Stimulated activated CD8-positive, alpha-beta memory T cell treated with anti-CD3 and anti-CD28 coated beads, Interleukin-2, amount 100 ng/mL, for 48 hours (primary cell): ENCODE measurements at regions not wholly inside any gene's neighbourhood (a gene's known extent, or its start where the extent isn't known, plus 50 kb on each side); places are given as distances from the start of the nearest gene placed in this dataset.

ENCODE experiments used
- DNase-seq, 2 donors: peaks; one replicate each; pipeline ENCODE4 v3.0.0-alpha.2; 2020; ENCODE audit warnings: low read depth in 2 of 2

DNA sequence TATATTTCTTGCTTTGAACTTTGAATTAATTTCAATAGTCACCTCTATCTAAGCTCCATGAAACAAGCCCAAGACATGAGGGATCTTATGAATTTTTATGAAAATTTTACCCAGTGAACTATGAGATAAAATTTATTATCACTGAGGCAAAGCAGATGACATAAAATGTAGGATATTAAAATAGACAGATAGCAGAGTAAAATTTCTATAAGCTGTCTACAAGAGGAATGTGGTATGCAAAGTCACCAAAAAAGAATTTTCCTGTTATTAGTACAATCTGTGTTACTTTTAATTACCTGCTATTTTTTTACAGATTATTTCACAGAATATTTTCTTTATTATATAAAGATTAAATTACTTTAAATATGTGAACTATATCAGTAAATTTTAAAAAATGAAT, 2312.6 kb downstream of the PCDH9 start:
- no peak for DNase-seq

DNA sequence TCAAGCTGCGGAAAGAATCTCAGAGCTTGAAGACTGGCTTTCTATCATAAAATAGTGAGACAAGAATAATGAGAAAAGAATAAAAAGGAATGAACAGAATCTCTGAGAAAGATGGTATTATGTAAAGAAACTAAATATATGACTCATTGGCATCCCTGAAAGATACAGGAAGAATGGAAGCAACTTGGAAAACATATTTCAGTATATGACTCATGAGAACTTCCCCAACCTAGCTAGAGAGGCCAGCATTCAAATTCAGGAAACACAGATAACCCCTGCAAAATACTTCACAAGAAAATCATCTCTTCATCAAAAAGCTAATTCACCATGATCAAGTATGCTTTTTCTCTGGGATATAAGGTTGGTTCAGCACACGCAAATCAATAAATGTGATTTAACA, 2318.0 kb downstream of the PCDH9 start:
- no peak for DNase-seq

DNA sequence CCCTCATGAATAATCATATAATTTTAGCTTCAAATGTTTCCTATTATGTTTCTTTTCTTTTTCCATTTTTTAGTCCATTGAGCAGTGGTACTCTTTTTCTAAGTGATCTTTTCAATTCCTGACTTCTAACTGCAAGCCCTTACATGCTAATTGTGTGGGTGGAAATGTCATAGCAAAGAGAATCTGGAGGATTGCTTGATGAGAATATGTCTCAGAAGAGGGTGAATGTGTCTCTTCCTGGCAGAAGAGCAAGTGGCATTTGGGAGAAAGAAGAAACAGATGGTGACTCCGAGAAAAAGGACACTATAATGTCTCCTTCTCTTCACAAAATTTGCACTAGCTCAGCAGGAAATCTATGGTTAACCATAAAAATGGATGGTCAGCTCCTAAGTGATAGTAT, 2320.0 kb downstream of the PCDH9 start:
- DNase-seq, result no peak

DNA sequence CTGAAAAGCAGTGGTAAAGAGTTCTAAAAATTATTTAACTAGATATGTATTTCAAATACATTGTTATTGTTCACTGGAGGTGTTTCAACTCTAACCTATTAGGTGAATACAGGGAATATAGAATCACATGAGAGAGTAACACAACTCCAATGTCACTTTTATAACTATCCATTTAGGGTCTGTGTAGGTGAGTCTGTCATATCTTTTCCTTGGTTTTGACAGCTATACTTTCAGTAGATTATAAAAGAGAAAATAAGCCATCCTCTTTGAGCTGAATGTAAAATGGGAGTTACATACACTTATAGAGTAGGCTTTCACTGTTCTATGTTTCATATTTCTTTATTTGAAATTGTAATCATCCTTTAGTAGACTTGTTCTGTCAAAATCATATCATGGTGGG, 2321.0 kb downstream of the PCDH9 start:
- DNase-seq, result no peak

DNA sequence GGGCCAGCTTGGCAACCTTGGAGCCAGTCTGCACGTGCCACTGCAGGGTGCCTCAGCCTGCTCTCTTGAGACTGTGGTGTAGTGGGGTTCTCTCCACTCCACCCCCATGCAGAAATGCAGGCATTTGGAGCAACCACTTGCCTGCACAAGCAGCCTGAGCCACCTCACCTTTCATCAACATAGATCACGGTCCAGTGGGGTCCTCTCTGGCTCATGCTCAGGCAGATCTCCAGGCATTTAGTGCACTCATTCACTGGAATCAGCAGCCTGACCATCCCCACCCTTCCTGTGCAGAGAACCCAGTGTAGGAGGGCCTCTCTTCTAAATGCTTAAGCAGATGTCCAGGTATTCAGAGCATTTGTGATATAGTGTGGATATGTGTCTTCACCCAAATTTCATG, 2330.1 kb downstream of the PCDH9 start:
- no peak for DNase-seq

DNA sequence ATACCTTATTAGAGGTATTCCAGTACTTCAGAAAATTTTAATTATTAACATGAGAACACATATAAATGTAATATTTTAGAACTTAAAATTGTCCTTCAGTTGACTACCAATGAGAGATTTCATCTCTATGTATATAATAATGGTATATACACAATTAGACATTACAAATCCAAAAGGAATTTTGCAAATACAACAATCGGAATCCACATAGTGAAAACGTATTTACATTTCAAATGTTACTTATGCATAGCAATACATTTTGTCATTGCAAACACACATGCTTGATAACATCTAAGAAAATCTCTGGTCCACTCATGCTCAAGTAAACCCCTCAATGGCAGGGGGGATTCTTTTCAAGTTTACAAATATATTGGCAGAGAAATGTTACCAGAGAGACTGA, 2345.2 kb downstream of the PCDH9 start:
- no peak for DNase-seq

DNA sequence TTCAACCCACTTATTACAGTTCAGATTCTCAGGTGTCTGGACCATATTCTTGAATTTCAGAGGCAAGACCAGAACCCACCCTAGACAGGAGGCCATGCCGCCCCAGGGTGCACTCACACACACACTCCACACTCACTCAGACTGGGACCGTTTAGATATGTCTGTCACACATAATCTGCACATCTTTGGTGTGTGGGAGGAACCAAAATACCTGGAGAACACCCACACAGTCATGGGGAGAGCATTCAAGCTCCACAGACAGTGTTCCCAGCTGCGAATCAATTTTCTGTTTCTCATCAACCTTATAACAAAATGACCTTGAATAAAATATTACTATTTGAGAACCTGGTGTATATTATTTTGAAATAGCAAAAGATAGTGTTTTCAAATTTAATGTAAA, 2353.0 kb downstream of the PCDH9 start:
- DNase-seq, result no peak

DNA sequence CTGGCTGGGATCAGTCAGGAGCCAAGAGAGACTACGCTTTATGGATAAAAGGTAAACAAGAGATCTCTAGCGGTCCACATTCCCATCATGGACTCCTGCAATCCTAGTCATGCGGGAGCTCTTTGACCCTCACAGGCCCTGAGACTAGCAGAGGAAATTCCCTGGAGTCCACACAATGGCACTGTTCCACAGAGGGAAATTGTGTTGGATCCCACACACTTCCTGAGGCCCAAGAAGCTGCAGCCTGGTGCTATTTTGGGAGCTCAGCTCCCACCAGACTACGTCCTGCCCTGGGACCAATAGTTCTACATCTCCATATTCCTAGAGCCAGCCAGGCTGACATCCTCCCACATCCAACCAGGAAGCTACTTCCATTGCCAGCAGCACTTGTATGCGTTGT, 2358.4 kb downstream of the PCDH9 start:
- no peak for DNase-seq

DNA sequence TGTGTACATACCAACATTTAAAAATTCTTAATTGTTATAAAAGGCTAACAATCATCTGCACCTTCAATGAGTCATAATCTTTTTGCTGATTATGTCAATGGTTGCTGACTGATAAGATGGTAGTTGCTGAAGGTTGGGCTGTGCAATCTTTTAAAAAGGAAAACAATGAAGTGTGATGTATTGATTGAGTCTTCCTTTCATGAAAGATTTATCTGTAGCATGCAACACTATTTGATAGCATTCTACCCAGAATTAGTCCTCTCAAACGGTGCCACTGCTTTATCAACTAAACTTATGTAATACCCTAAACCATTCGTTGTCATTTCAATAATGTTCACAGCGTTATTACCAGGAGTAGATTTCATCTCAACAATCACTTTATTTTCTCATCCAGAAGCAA, 2360.6 kb downstream of the PCDH9 start:
- DNase-seq, result no peak

DNA sequence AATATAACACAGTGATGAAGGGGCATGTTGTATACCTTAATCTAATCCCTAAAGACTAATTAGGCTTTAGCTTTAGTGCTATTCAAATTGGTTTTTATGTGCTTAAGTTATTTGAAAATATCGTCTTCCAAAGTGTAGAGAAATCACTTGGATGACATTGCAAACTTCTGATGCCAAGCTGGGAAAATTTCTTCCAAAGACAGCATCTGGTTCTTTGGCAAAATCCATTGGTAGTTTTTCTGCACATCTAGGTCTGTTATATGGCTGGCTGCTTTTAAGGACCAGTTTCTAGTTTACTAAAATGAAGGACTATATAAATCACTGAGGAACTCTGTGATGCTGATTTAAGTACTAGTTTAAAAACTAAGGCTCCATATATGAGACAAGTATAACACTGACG, 2362.3 kb downstream of the PCDH9 start:
- no peak for DNase-seq

DNA sequence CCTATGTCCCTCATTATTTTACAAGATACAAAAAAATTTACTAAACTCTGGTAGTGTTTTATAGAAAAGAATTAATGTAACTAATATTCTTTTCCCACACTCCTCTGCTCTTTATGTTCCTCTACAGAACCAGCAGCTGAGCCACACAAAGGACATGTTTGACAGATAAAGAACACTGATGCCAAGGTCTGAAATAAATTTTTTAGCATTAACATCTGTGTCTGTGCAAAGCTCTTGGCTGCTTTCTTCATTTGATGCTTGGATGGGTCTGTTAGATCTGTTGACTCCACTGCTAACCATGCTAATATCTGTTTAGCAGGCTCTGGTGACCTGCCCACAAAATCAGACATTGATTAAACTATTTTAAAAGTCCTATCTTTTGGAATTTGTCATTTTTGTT, 2363.8 kb downstream of the PCDH9 start:
- no peak for DNase-seq

DNA sequence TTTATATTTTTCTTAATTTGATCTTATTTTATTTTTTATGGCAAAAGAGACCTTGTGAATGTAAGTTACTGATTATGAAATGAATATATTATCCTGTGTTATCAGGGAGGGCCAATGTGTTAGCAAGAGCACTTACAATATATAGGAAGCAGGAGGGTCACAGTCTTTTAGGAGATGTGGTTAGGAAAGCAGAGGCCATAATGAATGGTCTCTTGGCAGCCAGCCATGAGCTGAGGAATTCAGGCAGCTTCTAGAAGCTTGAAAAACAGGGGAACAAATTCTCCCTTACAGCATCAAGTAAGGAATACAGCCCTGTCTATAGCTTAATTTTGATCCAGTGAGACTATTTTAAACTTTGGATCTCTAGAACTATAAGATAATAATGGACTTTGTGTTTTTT, 2374.6 kb downstream of the PCDH9 start:
- no peak for DNase-seq

DNA sequence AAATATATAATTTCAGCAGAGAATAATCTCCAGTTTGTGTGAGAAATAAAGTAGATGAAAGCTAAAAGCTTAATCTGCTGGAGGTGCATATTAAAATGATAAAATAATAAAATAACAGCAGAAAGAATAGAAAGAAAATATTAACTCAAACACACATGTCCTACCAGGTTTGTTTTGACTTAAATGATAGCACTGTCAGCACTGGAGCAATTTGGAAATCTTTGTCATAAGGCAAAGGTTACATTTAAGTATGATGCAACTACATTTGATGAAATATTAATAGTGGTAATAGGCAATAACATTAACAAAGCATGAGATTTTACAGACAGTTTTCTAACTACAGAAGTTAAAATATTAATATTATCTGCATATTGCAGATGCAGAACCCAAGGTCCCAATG, 2380.1 kb downstream of the PCDH9 start:
- no peak for DNase-seq

DNA sequence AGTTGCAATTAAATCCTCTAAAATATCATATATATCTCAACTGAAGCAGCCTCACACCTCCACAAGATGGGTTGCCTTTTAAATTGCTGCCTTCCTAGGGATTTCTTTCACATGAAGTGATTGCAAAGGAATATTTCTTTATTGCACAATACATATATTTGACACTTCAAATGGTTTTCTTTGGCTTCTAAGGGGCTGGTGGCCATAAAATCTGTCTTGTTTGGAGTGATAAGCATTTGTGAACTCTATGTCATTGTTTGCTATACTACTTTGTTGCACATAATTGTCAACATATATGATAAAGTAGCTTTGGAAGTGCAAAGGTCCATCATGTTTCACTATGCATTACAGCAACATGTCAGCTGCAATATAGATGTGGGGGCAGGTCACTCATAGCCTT, 2380.9 kb downstream of the PCDH9 start:
- no peak for DNase-seq

DNA sequence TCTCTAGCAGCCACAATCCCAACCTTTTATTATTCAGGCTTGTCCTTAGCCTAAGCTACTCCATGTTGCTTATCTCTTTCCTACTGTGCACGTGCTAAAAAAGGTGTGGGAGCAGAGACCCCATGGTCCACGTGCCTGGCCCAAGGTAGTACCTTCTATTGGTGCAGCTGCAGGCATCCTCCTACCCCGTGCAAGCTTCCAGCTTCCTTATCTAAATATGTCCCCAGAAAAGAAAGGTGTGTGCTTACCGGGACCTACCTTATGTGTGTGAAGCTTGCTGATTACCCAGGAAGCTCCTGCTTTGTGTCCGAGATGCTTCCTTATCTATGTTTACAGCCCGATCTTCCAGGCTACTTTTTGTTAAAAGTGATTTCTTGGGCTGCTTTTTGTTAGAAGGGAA, 2382.4 kb downstream of the PCDH9 start:
- DNase-seq, result no peak

DNA sequence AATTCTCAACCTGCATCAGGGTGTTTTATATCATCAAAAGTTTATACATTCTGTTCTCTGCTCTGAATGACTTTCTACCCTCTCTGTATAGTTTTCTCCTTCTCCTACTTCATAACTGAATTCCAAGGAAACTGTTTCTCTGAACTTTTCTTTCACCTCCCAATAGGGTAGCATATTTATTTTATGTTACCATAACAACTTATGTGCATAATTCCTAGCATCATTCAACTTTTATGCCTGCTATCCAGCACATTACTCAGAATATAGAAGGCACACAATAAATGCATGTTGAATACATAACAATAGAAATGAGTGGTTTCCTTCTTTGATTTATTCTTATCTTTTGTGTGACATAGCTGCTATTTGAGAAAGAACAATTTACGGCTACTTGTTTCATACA, 2385.0 kb downstream of the PCDH9 start:
- DNase-seq, result no peak

DNA sequence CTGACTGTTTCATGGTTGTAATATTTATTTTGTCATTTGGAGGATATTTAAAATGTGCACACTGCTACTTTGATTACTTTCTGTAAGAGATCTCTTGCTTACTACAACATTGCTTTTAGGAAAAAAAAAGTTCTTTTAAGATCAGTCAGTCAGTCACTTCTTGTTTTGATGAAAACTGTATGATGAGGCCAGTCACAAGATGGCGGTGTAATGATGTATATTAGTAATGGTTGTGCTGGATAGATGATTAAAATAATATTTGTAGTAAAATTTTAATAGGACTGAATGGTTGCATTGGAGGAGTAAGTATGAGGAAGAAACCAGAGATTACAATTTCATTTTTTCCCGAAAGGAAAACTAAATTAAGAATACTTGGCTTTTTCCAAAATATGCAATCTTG, 2411.1 kb downstream of the PCDH9 start:
- DNase-seq, result no peak

DNA sequence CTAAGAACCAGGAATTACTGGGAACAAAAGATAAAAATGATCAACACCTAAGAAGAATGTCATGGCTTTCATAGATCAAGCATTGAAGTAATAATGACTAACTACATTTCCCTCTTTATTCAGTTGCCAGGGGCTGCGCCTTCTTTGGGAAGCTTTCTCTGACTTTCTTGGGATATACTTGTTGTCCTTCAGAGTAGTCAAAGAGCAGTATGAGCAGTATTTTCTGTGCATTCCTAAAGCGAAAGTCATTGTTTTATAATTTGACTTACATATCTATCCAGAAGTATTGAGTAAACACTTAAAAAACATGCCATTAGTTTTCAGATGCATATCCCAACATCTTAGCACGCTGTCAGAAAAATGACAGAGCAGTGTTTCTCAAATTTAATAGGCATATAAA, 2412.4 kb downstream of the PCDH9 start:
- DNase-seq, result no peak

DNA sequence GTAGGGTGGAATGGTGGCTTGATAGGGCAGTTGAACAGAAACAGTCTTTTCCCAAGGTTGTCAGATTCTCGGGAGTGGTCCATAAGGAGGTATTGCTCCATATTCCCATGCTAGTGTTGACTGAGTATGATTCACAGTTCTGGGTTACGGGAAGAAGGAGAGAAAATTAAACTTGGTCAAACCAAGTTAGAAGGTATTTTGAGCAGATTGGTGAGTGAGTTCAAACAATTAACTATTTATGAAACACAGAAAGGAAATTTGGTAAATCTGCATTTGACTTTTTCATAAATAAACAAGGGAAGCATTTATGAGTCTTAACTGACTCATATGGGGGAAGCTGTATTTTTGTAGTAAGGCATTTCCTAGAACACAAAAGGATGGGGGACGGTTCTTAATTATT, 2419.4 kb downstream of the PCDH9 start:
- no peak for DNase-seq

DNA sequence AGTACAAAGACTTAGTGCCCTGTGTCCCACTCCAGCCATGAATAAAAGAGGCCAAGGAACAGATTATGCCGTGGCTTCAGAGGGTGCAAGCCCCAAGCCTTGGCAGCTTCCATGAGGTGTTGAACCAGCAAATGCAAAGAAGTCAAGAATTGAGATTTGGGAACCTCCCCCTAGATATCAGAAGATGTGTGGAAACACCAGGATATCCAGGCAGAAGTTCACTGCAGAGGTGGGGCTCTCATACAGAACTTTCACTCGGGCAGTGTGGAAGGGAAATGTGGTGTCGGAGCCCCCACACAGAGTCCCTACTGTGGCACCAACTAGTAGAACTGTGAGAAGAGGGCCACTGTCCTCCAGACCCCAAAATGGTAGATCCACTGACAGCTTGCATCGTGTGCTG, 2421.4 kb downstream of the PCDH9 start:
- no peak for DNase-seq

DNA sequence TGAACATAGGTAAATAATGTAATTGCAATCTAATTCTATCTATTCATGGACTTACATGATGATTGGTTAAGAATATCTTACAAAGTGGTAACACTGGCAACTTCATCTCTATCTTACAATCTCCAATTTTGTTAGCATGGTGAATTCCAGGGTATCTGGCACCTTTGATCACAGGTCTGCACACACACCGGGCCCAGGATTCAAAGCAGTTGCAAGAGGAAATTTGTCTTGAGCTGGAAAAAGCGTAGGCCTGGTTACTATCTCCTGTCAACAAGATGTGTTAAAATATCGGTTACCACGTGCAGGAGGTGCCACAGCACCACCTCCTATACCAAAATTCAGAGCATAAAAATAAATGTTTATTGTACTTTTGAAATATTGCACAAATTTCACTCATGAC, 2428.4 kb downstream of the PCDH9 start:
- no peak for DNase-seq

DNA sequence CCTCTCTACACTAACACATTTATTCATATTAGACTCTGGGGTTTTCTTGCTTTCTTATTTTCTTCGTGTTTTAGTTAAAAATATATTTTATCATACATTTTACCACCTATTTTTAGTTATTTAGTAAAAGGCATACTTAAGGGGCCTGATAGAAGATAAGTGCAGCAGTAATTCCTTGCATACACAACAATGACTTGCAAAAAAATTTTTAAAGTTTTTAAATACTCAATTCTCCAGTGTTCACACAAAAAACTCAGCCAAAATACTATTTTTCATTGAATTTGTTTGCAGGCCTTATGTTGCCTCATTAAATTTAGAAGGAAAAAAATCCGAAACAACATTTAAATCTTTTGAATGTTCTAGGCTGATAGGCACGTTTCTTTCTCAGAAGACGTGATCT, 2431.7 kb downstream of the PCDH9 start:
- no peak for DNase-seq

DNA sequence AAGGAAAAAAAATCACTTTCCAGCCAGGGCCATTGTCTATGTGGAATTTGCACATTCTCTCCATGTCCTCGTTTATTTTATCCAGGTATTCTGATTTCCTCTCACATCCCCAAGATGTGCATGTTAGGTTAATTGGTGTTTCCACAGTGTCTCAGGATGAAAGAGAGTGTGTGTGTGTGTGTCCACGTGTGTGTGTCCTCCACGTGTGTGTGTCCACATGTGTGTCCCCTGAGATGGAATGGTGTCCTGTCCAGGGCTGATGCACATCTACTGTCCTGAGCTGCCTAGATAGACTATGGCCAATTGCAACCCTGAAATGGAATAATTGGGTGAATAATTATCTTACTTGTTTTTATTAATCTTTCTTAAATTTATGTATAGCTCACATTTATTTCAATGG, 2436.5 kb downstream of the PCDH9 start:
- no peak for DNase-seq

DNA sequence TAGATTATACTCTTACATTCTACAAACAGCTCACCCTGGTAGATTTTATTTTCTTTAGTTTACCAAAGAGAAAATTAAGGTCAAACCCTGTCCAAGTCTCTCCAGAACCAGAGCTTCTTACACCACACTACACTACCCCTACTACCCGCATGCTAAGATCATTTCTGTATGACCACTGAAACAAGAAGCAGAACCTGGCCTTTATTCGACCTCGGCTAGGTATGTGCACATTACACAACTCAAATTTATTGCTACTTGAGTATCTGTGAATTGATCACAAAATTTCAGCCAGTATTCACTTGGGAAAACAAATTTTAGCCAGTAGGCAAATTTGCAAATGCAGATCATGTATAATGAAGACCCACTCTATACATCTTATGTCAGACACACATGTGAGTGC, 2437.0 kb downstream of the PCDH9 start:
- DNase-seq, result no peak

DNA sequence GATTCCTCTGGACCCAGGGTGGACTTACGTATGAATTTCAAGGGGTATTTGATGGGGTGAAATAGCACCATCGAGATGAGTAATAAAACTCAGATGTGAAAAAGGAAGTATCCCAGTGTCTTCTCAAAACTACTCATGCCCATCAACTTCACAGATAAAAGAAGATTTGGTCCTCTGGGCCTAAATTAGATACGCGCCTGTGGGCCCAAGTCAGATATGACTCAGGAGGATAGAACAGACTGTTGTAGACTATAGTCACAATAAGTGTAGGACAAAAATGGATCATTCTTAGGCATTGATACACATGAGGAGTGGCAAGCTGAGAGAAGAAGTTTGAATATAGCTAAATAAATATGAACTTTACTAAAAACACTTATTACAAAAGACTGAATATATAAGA, 2438.8 kb downstream of the PCDH9 start:
- DNase-seq, result no peak
